ENCODE measurements at regions not wholly inside any gene's neighbourhood (a gene's known extent, or its start where the extent isn't known, plus 50 kb on each side); places are given as distances from the start of the nearest gene placed in this dataset.
A peak's percentile ranks its signal among the peaks of the same experiment; 100 is the strongest.

DNA sequence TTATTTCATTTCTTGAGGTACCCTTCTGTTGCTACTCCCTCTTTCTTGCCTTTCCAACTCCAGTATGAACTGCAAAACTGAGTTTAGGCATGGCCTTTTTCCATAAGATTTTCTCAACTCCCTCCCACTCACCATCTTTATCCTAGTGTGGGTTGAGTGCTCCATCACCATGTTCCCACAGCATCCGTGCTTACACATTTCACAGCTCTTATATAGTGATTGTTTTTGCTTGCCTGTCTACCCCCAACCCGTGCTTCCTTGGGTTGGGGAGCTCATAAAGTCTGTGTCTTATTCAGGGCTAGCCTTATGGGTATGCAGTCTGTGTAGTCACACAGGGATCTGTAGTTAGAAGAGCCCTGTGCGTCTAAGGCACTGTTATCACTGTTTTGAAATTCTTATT, 68.2 kb upstream of the CCDC190 start:
- no peak overlapping the region for H3K27ac ChIP-seq (ENCODE audit: low read length)
- TF ChIP-seq EZH2phosphoT487 (IDR thresholded peaks at IDR 0.05; ENCODE audit: low read length) (no peak), EZH2 (optimal IDR thresholded peaks at IDR 0.05; ENCODE audit: low read depth, low read length) (no peak)
- TF ChIP-seq, protein P1, sequence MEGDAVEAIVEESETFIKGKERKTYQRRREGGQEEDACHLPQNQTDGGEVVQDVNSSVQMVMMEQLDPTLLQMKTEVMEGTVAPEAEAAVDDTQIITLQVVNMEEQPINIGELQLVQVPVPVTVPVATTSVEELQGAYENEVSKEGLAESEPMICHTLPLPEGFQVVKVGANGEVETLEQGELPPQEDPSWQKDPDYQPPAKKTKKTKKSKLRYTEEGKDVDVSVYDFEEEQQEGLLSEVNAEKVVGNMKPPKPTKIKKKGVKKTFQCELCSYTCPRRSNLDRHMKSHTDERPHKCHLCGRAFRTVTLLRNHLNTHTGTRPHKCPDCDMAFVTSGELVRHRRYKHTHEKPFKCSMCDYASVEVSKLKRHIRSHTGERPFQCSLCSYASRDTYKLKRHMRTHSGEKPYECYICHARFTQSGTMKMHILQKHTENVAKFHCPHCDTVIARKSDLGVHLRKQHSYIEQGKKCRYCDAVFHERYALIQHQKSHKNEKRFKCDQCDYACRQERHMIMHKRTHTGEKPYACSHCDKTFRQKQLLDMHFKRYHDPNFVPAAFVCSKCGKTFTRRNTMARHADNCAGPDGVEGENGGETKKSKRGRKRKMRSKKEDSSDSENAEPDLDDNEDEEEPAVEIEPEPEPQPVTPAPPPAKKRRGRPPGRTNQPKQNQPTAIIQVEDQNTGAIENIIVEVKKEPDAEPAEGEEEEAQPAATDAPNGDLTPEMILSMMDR (IDR thresholded peaks at IDR 0.05; ENCODE audit: low read length): no peak
- H3K79me2 ChIP-seq (ENCODE audit: low read length): no peaks in the 10 kb centered on the region
- no peaks in the 10 kb centered on the region for H3K9me3 ChIP-seq (replicated peaks; ENCODE audit: insufficient read depth, low read length)
- no peak overlapping the region for H3K4me3 ChIP-seq (ENCODE audit: low read length)
- no peak for DNase-seq
- H3K36me3 ChIP-seq (replicated peaks; ENCODE audit: insufficient read depth, low read length): no peaks in the 10 kb centered on the region
- H3F3A ChIP-seq (ENCODE audit: insufficient read depth, low read length): peaks cover 5% of the 10 kb centered on the region; the same call in 1 of the 2 replicates
- no peaks in the 10 kb centered on the region for H3K27me3 ChIP-seq (replicated peaks; ENCODE audit: insufficient read depth, low read length)
- H3K4me2 ChIP-seq (ENCODE audit: low read depth, low read length): no peak overlapping the region
- H3K9me2 ChIP-seq (replicated peaks; ENCODE audit: insufficient read depth, low read length): no peaks in the 10 kb centered on the region
- H4K20me1 ChIP-seq (ENCODE audit: insufficient read depth, low read length): no peaks in the 10 kb centered on the region
- H3K4me1 ChIP-seq (ENCODE audit: low read length): peaks cover 9% of the 10 kb centered on the region
- no peak overlapping the region for H2AFZ ChIP-seq (ENCODE audit: low read length)
- no peak overlapping the region for H3K9ac ChIP-seq (ENCODE audit: low read length)

- Histone ChIP-seq H3K27ac (ENCODE audit: low read length) (no peak overlapping the region), H3K79me2 (ENCODE audit: low read length) (no peaks in the 10 kb centered on the region), H3K4me1 (ENCODE audit: low read length) (peaks cover 9% of the 10 kb centered on the region), H3K27me3 (replicated peaks; ENCODE audit: insufficient read depth, low read length) (no peaks in the 10 kb centered on the region), H2AFZ (ENCODE audit: low read length) (no peak overlapping the region), H3K4me3 (ENCODE audit: low read length) (no peak overlapping the region), H3K9ac (ENCODE audit: low read length) (no peak overlapping the region), H3K9me3 (replicated peaks; ENCODE audit: insufficient read depth, low read length) (no peaks in the 10 kb centered on the region), H3K4me2 (ENCODE audit: low read depth, low read length) (no peak overlapping the region), H3F3A (ENCODE audit: insufficient read depth, low read length) (peaks cover 5% of the 10 kb centered on the region; the same call in 1 of the 2 replicates), H3K9me2 (replicated peaks; ENCODE audit: insufficient read depth, low read length) (no peaks in the 10 kb centered on the region), H4K20me1 (ENCODE audit: insufficient read depth, low read length) (no peaks in the 10 kb centered on the region), H3K36me3 (replicated peaks; ENCODE audit: insufficient read depth, low read length) (no peaks in the 10 kb centered on the region)
- no peak for DNase-seq
- TF ChIP-seq EZH2phosphoT487 (IDR thresholded peaks at IDR 0.05; ENCODE audit: low read length): no peak
- TF ChIP-seq, protein P1 (IDR thresholded peaks at IDR 0.05; ENCODE audit: low read length): no peak
- no peak for TF ChIP-seq EZH2 (optimal IDR thresholded peaks at IDR 0.05; ENCODE audit: low read depth, low read length)
Observed at GRCh38 chr1:162928141-162928540, 67.2 kb upstream of the CCDC190 start.

DNA sequence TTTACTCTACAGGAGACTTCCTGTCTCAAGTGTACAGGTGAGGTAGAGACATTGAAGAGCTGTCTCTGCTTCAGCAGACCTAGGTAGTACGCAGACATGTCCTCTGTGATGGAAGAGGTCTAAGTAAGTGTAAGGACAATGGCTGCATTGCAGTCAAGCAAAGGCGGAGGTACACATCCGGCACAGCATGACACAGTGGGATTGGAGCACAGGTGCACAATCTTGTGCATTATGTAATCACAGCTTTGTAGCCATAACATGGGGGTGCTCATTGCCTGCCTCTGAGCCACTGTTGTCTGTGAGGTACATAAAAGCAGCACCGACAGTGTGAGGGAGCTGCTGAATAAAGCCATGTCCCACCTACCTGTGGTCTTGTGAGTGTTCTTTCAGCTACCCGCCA, 66.4 kb upstream of the CCDC190 start:
- Histone ChIP-seq H2AFZ (ENCODE audit: low read length) (0 out of 2 replicates have a peak overlapping the region, but pooled peaks have one; percentile 8), H4K20me1 (ENCODE audit: insufficient read depth, low read length) (no peaks in the 10 kb centered on the region), H3K9me2 (replicated peaks; ENCODE audit: insufficient read depth, low read length) (no peaks in the 10 kb centered on the region), H3F3A (ENCODE audit: insufficient read depth, low read length) (peaks cover 5% of the 10 kb centered on the region; the same call in 1 of the 2 replicates), H3K4me2 (ENCODE audit: low read depth, low read length) (peak overlapping the region; percentile 24; the same call in 1 of the 2 replicates), H3K79me2 (ENCODE audit: low read length) (no peaks in the 10 kb centered on the region), H3K27me3 (replicated peaks; ENCODE audit: insufficient read depth, low read length) (no peaks in the 10 kb centered on the region), H3K9me3 (replicated peaks; ENCODE audit: insufficient read depth, low read length) (no peaks in the 10 kb centered on the region), H3K36me3 (replicated peaks; ENCODE audit: insufficient read depth, low read length) (no peaks in the 10 kb centered on the region), H3K27ac (ENCODE audit: low read length) (peak overlapping the region; percentile 12; the same call in 1 of the 2 replicates), H3K4me3 (ENCODE audit: low read length) (no peak overlapping the region), H3K4me1 (ENCODE audit: low read length) (peaks cover 9% of the 10 kb centered on the region), H3K9ac (ENCODE audit: low read length) (no peak overlapping the region)
- TF ChIP-seq EZH2 (optimal IDR thresholded peaks at IDR 0.05; ENCODE audit: low read depth, low read length): no peak
- TF ChIP-seq, protein P1 (IDR thresholded peaks at IDR 0.05; ENCODE audit: low read length): no peak
- TF ChIP-seq EZH2phosphoT487 (IDR thresholded peaks at IDR 0.05; ENCODE audit: low read length): no peak
- DNase-seq: no peak

Data from MM.1S (cell line).